Testis (tissue), 2 donors: ENCODE measurements at regions not wholly inside any gene's neighbourhood (a gene's known extent, or its start where the extent isn't known, plus 50 kb on each side); places are given as distances from the start of the nearest gene placed in this dataset.

Source experiments
- DNase-seq: peaks from one replicate; pipeline ENCODE4 v3.0.0-alpha.2; 2019
- H3K27ac ChIP-seq, 2 donors: fragments of 200-600 bp; sonication (generic); one replicate each; pipeline ENCODE4 v1.5.1; 2019
- H3K27me3 ChIP-seq: fragments of 200-600 bp; sonication (generic); one replicate; pipeline ENCODE4 v1.5.1; 2019
- H3K36me3 ChIP-seq: fragments of 200-600 bp; sonication (generic); one replicate; pipeline ENCODE4 v1.5.1; 2017; ENCODE audit warnings: low read depth; ENCODE audit errors: missing control alignments
- H3K4me1 ChIP-seq: fragments of 200-600 bp; sonication (generic); one replicate; pipeline ENCODE4 v1.5.1; 2019
- H3K4me3 ChIP-seq, 2 donors: fragments of 200-600 bp; sonication (generic); one replicate each; pipeline ENCODE4 v1.5.1; 2017 to 2019
- H3K9me3 ChIP-seq: fragments of 200-600 bp; sonication (generic); one replicate; pipeline ENCODE4 v1.5.1; 2017
- POLR2A ChIP-seq: fragments of 450-650 bp; IDR thresholded peaks from one replicate; pipeline ENCODE4 v1.6.1; 2017; ENCODE audit warnings: antibody characterized with exemption, mild to moderate bottlenecking, moderate library complexity
- WGBS, 2 donors: methylation state at CpG; one replicate each; pipeline ENCODE4 v1.1.5; 2018; 5-methylcytosine and 5-hydroxymethylcytosine counted together
- intact Hi-C: fragments of 100-400 bp; cut with DNase I; formaldehyde crosslinking; loops from one replicate; pipeline ENCODE4 v1.15.1; 2023; ENCODE audit warnings: low total_unique reads
- TF ChIP-seq, protein P1 (sequence below), 3 experiments: fragments of 450-650 bp in 2 of 3; fragments of 200-600 bp in 1 of 3; sonication (generic) in 1 of 3; IDR thresholded peaks; one replicate each; pipeline ENCODE4 v1.5.1; 2016 to 2019; ENCODE audit warnings: antibody characterized with exemption in 3 of 3, mild to moderate bottlenecking in 2 of 3, moderate library complexity in 1 of 3

DNA sequence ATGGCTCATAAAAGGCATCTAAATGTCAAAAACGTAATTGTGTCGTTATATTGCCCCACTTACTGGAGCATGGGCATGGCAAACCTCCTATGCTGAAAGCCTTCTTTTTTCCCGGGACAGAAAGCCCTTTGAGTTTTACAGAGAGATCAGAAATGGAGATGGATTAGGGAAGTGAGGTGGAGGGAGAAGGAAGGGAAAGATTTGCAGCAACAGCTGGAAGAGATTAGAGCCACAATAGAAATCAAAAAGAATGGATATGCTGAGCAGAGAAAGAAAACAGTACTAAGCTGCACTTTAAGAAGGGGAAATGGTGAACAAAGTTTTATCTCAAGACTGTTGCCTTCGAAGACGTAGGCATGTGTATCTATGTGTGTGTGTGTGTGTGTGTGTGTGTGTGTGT is 97.2 kb upstream of the PCGF5 start:
- H3K36me3 ChIP-seq, result no peaks in the 10 kb centered on the region
- DNase-seq, result no peak
- intact Hi-C loops, result no loop called here
- no peaks in the 10 kb centered on the region for H3K27me3 ChIP-seq
- H3K4me1 ChIP-seq, result no peaks in the 10 kb centered on the region
- no peaks in the 10 kb centered on the region for H3K9me3 ChIP-seq
- no peak for TF ChIP-seq POLR2A
- TF ChIP-seq, protein P1, sequence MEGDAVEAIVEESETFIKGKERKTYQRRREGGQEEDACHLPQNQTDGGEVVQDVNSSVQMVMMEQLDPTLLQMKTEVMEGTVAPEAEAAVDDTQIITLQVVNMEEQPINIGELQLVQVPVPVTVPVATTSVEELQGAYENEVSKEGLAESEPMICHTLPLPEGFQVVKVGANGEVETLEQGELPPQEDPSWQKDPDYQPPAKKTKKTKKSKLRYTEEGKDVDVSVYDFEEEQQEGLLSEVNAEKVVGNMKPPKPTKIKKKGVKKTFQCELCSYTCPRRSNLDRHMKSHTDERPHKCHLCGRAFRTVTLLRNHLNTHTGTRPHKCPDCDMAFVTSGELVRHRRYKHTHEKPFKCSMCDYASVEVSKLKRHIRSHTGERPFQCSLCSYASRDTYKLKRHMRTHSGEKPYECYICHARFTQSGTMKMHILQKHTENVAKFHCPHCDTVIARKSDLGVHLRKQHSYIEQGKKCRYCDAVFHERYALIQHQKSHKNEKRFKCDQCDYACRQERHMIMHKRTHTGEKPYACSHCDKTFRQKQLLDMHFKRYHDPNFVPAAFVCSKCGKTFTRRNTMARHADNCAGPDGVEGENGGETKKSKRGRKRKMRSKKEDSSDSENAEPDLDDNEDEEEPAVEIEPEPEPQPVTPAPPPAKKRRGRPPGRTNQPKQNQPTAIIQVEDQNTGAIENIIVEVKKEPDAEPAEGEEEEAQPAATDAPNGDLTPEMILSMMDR (IDR thresholded peaks at IDR 0.05), result no peak
- H3K4me3 ChIP-seq, result no peak overlapping the region
- WGBS, 2 donors, result 56 to 66% methylated on average over 5 of the region's 5 CpGs
- no peak overlapping the region for H3K27ac ChIP-seq

GRCh38 chr10:91124016-91124415 is 96.4 kb upstream of the PCGF5 start:
- Histone ChIP-seq H3K27me3 (no peaks in the 10 kb centered on the region), H3K4me3 (no peak overlapping the region), H3K9me3 (no peaks in the 10 kb centered on the region), H3K27ac (no peak overlapping the region), H3K4me1 (no peaks in the 10 kb centered on the region), H3K36me3 (no peaks in the 10 kb centered on the region)
- intact Hi-C loops, result no loop called here
- DNase-seq, result no peak
- WGBS, 2 donors, result 62 to 75% methylated on average over 2 of the region's 2 CpGs
- TF ChIP-seq, protein P1 (IDR thresholded peaks at IDR 0.05), result no peak
- TF ChIP-seq POLR2A, result no peak

- TF ChIP-seq, protein P1 (IDR thresholded peaks at IDR 0.05), result no peak
- no peak for TF ChIP-seq POLR2A
- Histone ChIP-seq H3K4me1 (no peaks in the 10 kb centered on the region), H3K4me3 (no peak overlapping the region), H3K9me3 (no peaks in the 10 kb centered on the region), H3K36me3 (no peaks in the 10 kb centered on the region), H3K27me3 (no peaks in the 10 kb centered on the region), H3K27ac (no peak overlapping the region)
- no peak for DNase-seq
- intact Hi-C loops, result no loop called here
- 95 to 97% methylated on average over 2 of the region's 2 CpGs for WGBS, 2 donors
Measured at GRCh38 chr10:91126471-91126870, 94.0 kb upstream of the PCGF5 start.

GRCh38 chr10:91127341-91128082 is 93.0 kb upstream of the PCGF5 start:
- WGBS, 2 donors, result 71 to 79% methylated on average over 3 of the region's 3 CpGs
- intact Hi-C loops, result no loop called here
- no peak for TF ChIP-seq POLR2A
- TF ChIP-seq, protein P1 (IDR thresholded peaks at IDR 0.05), result no peak
- DNase-seq, result no peak
- Histone ChIP-seq H3K36me3 (no peaks in the 10 kb centered on the region), H3K27me3 (no peaks in the 10 kb centered on the region), H3K4me1 (no peaks in the 10 kb centered on the region), H3K9me3 (no peaks in the 10 kb centered on the region), H3K27ac (no peak overlapping the region), H3K4me3 (no peak overlapping the region)

DNA sequence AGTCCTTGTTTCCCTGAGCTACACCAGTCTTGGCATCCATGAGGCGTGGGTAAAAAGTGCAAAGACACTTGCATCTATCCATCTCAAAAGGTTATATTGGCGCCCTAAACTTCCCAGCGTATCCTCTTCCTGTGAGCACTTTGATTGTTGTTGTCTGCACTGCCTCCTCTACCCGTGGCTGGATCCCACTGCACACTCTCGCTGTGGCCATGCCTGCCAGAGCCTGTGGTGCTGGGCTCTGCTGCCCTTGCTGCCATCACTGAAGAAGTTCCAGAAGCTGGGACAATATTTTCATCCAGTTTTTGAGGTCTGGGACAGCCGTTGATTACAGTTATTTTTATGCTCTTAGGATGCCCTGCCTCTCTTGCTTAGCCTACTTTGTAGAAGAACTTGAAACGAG is 85.3 kb upstream of the PCGF5 start:
- no peak for DNase-seq
- 66 to 69% methylated on average over 7 of the region's 7 CpGs for WGBS, 2 donors
- H3K27me3 ChIP-seq, result no peaks in the 10 kb centered on the region
- H3K4me3 ChIP-seq, result no peak overlapping the region
- no peak for TF ChIP-seq POLR2A
- TF ChIP-seq, protein P1 (IDR thresholded peaks at IDR 0.05), result no peak
- no peak overlapping the region for H3K27ac ChIP-seq
- H3K4me1 ChIP-seq, result no peaks in the 10 kb centered on the region
- H3K9me3 ChIP-seq, result no peaks in the 10 kb centered on the region
- intact Hi-C loops, result no loop called here
- H3K36me3 ChIP-seq, result no peaks in the 10 kb centered on the region
